Gastrocnemius medialis (tissue), 4 donors: ENCODE measurements at regions not wholly inside any gene's neighbourhood (a gene's known extent, or its start where the extent isn't known, plus 50 kb on each side); places are given as distances from the start of the nearest gene placed in this dataset.

Experiments used
- POLR2A ChIP-seq, 2 donors: fragments of 450-650 bp; IDR thresholded peaks; one replicate each; pipeline ENCODE4 v1.6.1; 2017; ENCODE audit warnings: antibody characterized with exemption in 2 of 2, mild to moderate bottlenecking in 2 of 2, moderate library complexity in 2 of 2
- TF ChIP-seq, protein P1 (sequence below), 5 experiments: fragments of 450-650 bp in 3 of 5; fragments of 200-600 bp in 2 of 5; sonication (generic) in 2 of 5; IDR thresholded peaks in 4 of 5; conservative IDR thresholded peaks in 1 of 5; 1 replicate in 4 of 5; 2 replicates in 1 of 5; pipeline ENCODE4 v1.5.1; 2016 to 2019; ENCODE audit warnings: antibody characterized with exemption in 5 of 5, mild to moderate bottlenecking in 3 of 5, moderate library complexity in 3 of 5

DNA sequence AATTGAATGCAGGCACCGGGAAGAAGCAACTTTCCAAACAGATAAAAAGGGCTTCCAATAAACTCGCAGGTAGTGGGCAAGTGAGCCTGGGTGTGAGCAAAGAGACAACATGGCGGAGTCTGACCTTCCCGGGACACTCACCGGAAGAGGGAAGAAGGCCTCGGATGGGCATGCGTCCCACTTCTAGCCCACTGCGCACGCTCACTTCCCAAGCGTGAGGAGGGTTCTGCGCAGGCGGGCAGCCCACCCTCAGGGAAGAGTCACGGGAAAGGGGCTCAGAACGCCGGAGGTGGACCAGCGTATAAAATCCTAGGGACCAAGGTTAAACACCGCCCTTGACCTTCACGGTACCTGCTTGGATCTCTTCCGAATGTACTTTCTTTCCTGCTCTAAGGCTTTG is 95.5 kb upstream of the AFDN start:
- TF ChIP-seq, protein P1, sequence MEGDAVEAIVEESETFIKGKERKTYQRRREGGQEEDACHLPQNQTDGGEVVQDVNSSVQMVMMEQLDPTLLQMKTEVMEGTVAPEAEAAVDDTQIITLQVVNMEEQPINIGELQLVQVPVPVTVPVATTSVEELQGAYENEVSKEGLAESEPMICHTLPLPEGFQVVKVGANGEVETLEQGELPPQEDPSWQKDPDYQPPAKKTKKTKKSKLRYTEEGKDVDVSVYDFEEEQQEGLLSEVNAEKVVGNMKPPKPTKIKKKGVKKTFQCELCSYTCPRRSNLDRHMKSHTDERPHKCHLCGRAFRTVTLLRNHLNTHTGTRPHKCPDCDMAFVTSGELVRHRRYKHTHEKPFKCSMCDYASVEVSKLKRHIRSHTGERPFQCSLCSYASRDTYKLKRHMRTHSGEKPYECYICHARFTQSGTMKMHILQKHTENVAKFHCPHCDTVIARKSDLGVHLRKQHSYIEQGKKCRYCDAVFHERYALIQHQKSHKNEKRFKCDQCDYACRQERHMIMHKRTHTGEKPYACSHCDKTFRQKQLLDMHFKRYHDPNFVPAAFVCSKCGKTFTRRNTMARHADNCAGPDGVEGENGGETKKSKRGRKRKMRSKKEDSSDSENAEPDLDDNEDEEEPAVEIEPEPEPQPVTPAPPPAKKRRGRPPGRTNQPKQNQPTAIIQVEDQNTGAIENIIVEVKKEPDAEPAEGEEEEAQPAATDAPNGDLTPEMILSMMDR (IDR thresholded peaks at IDR 0.05 in 4 of 5, conservative IDR thresholded peaks at IDR 0.05 in 1 of 5), result no peak
- no peak for TF ChIP-seq POLR2A (IDR thresholded peaks at IDR 0.05)
